Activated CD4-positive, alpha-beta T cell treated with anti-CD3 and anti-CD28 coated beads, Interleukin-2, amount 10 ng/mL, durations not matched to agents 7 days and 5 days (primary cell): ENCODE measurements at regions not wholly inside any gene's neighbourhood (a gene's known extent, or its start where the extent isn't known, plus 50 kb on each side); places are given as distances from the start of the nearest gene placed in this dataset.
"Not testable (repeated sequence)": the region's sequence is repeated elsewhere in the genome, so short reads cannot be mapped to it uniquely, and the experiment has no call there.

ENCODE experiments used
- CTCF ChIA-PET: fragments of 350-600 bp; sonication (Branson Sonifier 250); formaldehyde crosslinking; loops from one replicate; lab custom pipeline; 2021; ENCODE audit warnings: antibody characterized with exemption; lab: Charles Lee
- POLR2A ChIA-PET: fragments of 350-600 bp; sonication (Branson Sonifier 250); formaldehyde crosslinking; loops from one replicate; lab custom pipeline; 2021; ENCODE audit warnings: antibody characterized with exemption; lab: Charles Lee
- DNase-seq: peaks from one replicate; pipeline ENCODE4 v3.0.0-alpha.2; 2020
- H3K27ac Mint-ChIP-seq: one replicate; pipeline ENCODE4 v1.8.0; 2021; ENCODE audit warnings: mild to moderate bottlenecking, moderate library complexity, mixed read lengths
- H3K27me3 Mint-ChIP-seq: one replicate; pipeline ENCODE4 v1.8.0; 2021; ENCODE audit warnings: mixed read lengths
- H3K36me3 Mint-ChIP-seq: one replicate; pipeline ENCODE4 v1.8.0; 2021; ENCODE audit warnings: low read depth, mixed read lengths
- H3K4me1 Mint-ChIP-seq: one replicate; pipeline ENCODE4 v1.8.0; 2021; ENCODE audit warnings: mixed read lengths
- H3K4me3 Mint-ChIP-seq: one replicate; pipeline ENCODE4 v1.8.0; 2021; ENCODE audit warnings: mild to moderate bottlenecking, moderate library complexity, mixed read lengths
- H3K9me3 Mint-ChIP-seq: one replicate; pipeline ENCODE4 v1.8.0; 2021; ENCODE audit warnings: mixed read lengths

GRCh38 chr1:101136739-101137138 is 100.1 kb upstream of the S1PR1 start:
- H3K4me3 Mint-ChIP-seq: peak overlapping the region; percentile 18
- ChIA-PET POLR2A (interaction anchor here (0.6 kb wide), 1 partner anchor 102 kb away, joined by 5 read pairs; no protein-coding TSS in a partner anchor), CTCF (interaction anchor here (0.9 to 1.6 kb wide), 5 partner anchors 10 to 154 kb away, joined by 3 to 8 read pairs (median 3); no protein-coding TSS in a partner anchor)
- peaks cover 69% of the 10 kb centered on the region for H3K4me1 Mint-ChIP-seq
- H3K9me3 Mint-ChIP-seq: peaks cover 6% of the 10 kb centered on the region
- no peaks in the 10 kb centered on the region for H3K27me3 Mint-ChIP-seq
- H3K27ac Mint-ChIP-seq: peak overlapping the region; percentile 83
- H3K36me3 Mint-ChIP-seq: peaks cover 13% of the 10 kb centered on the region
- DNase-seq: peak; percentile 57

GRCh38 chr1:101136271-101136670 is 100.5 kb upstream of the S1PR1 start:
- Mint-ChIP-seq H3K4me3 (peak overlapping the region; percentile 15), H3K27me3 (no peaks in the 10 kb centered on the region), H3K9me3 (peaks cover 6% of the 10 kb centered on the region), H3K27ac (peak overlapping the region; percentile 83), H3K4me1 (peaks cover 74% of the 10 kb centered on the region), H3K36me3 (peaks cover 14% of the 10 kb centered on the region)
- ChIA-PET POLR2A (interaction anchor here (0.6 kb wide), 1 partner anchor 103 kb away, joined by 5 read pairs; no protein-coding TSS in a partner anchor), CTCF (interaction anchor here (0.9 to 1.6 kb wide), 4 partner anchors 10 to 154 kb away, joined by 3 to 8 read pairs (median 4); no protein-coding TSS in a partner anchor)
- DNase-seq: no peak

GRCh38 chr1:101135526-101135925 is 101.3 kb upstream of the S1PR1 start:
- peaks cover 6% of the 10 kb centered on the region for H3K9me3 Mint-ChIP-seq
- POLR2A ChIA-PET: no interaction called here
- no peak for DNase-seq
- H3K27ac Mint-ChIP-seq: peak overlapping the region; percentile 83
- CTCF ChIA-PET: interaction anchor here (1.0 to 1.5 kb wide), 3 partner anchors 101 to 153 kb away, joined by 4 to 5 read pairs (median 4); no protein-coding TSS in a partner anchor
- H3K4me1 Mint-ChIP-seq: peaks cover 82% of the 10 kb centered on the region
- peaks cover 16% of the 10 kb centered on the region for H3K36me3 Mint-ChIP-seq
- H3K27me3 Mint-ChIP-seq: no peaks in the 10 kb centered on the region
- no peak overlapping the region for H3K4me3 Mint-ChIP-seq

- H3K4me3 Mint-ChIP-seq: no peak overlapping the region
- H3K27me3 Mint-ChIP-seq: no peaks in the 10 kb centered on the region
- H3K4me1 Mint-ChIP-seq: peaks cover 78% of the 10 kb centered on the region
- DNase-seq: no peak
- peaks cover 6% of the 10 kb centered on the region for H3K9me3 Mint-ChIP-seq
- peak overlapping the region; percentile 61 for H3K27ac Mint-ChIP-seq
- ChIA-PET CTCF (interaction anchor here (0.5 to 1.9 kb wide), 4 partner anchors 9 to 157 kb away, joined by 3 to 7 read pairs (median 4); no protein-coding TSS in a partner anchor), POLR2A (interaction anchor here (0.7 kb wide), 1 partner anchor 55 kb away, joined by 3 read pairs; no protein-coding TSS in a partner anchor)
- peaks cover 16% of the 10 kb centered on the region for H3K36me3 Mint-ChIP-seq
Measured at GRCh38 chr1:101131239-101131843, 105.5 kb upstream of the S1PR1 start.

GRCh38 chr1:101130673-101131072 is 105.1 kb upstream of the DPH5 start:
- no peaks in the 10 kb centered on the region for H3K27me3 Mint-ChIP-seq
- ChIA-PET POLR2A (interaction anchor here (0.7 kb wide), 1 partner anchor 55 kb away, joined by 3 read pairs; no protein-coding TSS in a partner anchor), CTCF (interaction anchor here (1.0 to 1.9 kb wide), 3 partner anchors 9 to 158 kb away, joined by 3 to 7 read pairs (median 5); no protein-coding TSS in a partner anchor)
- H3K36me3 Mint-ChIP-seq: peaks cover 16% of the 10 kb centered on the region
- H3K4me1 Mint-ChIP-seq: peaks cover 72% of the 10 kb centered on the region
- no peak overlapping the region for H3K4me3 Mint-ChIP-seq
- peak overlapping the region; percentile 61 for H3K27ac Mint-ChIP-seq
- no peak for DNase-seq
- peaks cover 6% of the 10 kb centered on the region for H3K9me3 Mint-ChIP-seq

- H3K27ac Mint-ChIP-seq: peak overlapping the region; percentile 92
- H3K4me3 Mint-ChIP-seq: peak overlapping the region; percentile 59
- H3K4me1 Mint-ChIP-seq: peaks cover 73% of the 10 kb centered on the region
- no peaks in the 10 kb centered on the region for H3K27me3 Mint-ChIP-seq
- POLR2A ChIA-PET: no interaction called here
- peaks cover 5% of the 10 kb centered on the region for H3K9me3 Mint-ChIP-seq
- DNase-seq: no peak
- peaks cover 16% of the 10 kb centered on the region for H3K36me3 Mint-ChIP-seq
- CTCF ChIA-PET: interaction anchor here (1.1 kb wide), 1 partner anchor 9 kb away, joined by 3 read pairs; no protein-coding TSS in a partner anchor
Measured at GRCh38 chr1:101128846-101129245, 103.3 kb upstream of the DPH5 start.

GRCh38 chr1:101128211-101128727 is 102.7 kb upstream of the DPH5 start:
- Mint-ChIP-seq H3K4me3 (peak overlapping the region; percentile 59), H3K27me3 (no peaks in the 10 kb centered on the region), H3K36me3 (peaks cover 16% of the 10 kb centered on the region), H3K27ac (peak overlapping the region; percentile 92), H3K4me1 (peaks cover 75% of the 10 kb centered on the region), H3K9me3 (peaks cover 5% of the 10 kb centered on the region)
- ChIA-PET CTCF (interaction anchor here (1.1 kb wide), 1 partner anchor 9 kb away, joined by 3 read pairs; no protein-coding TSS in a partner anchor), POLR2A (no interaction called here)
- DNase-seq: peak; percentile 53

- Mint-ChIP-seq H3K4me1 (peaks cover 79% of the 10 kb centered on the region), H3K36me3 (peaks cover 18% of the 10 kb centered on the region), H3K27me3 (no peaks in the 10 kb centered on the region), H3K27ac (no peak overlapping the region), H3K9me3 (peaks cover 8% of the 10 kb centered on the region), H3K4me3 (no peak overlapping the region)
- no peak for DNase-seq
- CTCF ChIA-PET: interaction anchor here (1.4 kb wide), 1 partner anchor 9 kb away, joined by 5 read pairs; no protein-coding TSS in a partner anchor
- POLR2A ChIA-PET: no interaction called here
Measured at GRCh38 chr1:101124405-101124804, 98.8 kb upstream of the DPH5 start.

- H3K9me3 Mint-ChIP-seq, H3K27me3 Mint-ChIP-seq, DNase-seq, H3K4me3 Mint-ChIP-seq, POLR2A ChIA-PET, H3K27ac Mint-ChIP-seq: not testable (repeated sequence)
- Mint-ChIP-seq H3K4me1 (peaks cover 78% of the 10 kb centered on the region), H3K36me3 (peaks cover 18% of the 10 kb centered on the region)
- CTCF ChIA-PET: interaction anchor here (1.4 kb wide), 1 partner anchor 9 kb away, joined by 5 read pairs; no protein-coding TSS in a partner anchor
Measured at GRCh38 chr1:101123904-101124303, 98.3 kb upstream of the DPH5 start.

GRCh38 chr1:101122452-101123166 is 97.0 kb upstream of the DPH5 start:
- H3K9me3 Mint-ChIP-seq: peaks cover 9% of the 10 kb centered on the region
- H3K4me1 Mint-ChIP-seq: peaks cover 67% of the 10 kb centered on the region
- ChIA-PET CTCF (interaction anchor here (1.4 kb wide), 1 partner anchor 166 kb away, joined by 5 read pairs; no protein-coding TSS in a partner anchor), POLR2A (interaction anchor here (1.0 kb wide), 1 partner anchor 113 kb away, joined by 3 read pairs; no protein-coding TSS in a partner anchor)
- H3K27me3 Mint-ChIP-seq: no peaks in the 10 kb centered on the region
- H3K27ac Mint-ChIP-seq: peak overlapping the region; percentile 73
- peak; percentile 58 for DNase-seq
- H3K4me3 Mint-ChIP-seq: peak overlapping the region; percentile 47
- peaks cover 21% of the 10 kb centered on the region for H3K36me3 Mint-ChIP-seq

- ChIA-PET POLR2A (interaction anchor here (1.0 kb wide), 1 partner anchor 114 kb away, joined by 3 read pairs; no protein-coding TSS in a partner anchor), CTCF (interaction anchor here (0.6 to 1.4 kb wide), 2 partner anchors 166 to 1062 kb away, joined by 4 to 5 read pairs; no protein-coding TSS in a partner anchor)
- H3K27ac Mint-ChIP-seq: peak overlapping the region; percentile 73
- H3K27me3 Mint-ChIP-seq: peaks cover 1% of the 10 kb centered on the region
- DNase-seq: no peak
- peaks cover 64% of the 10 kb centered on the region for H3K4me1 Mint-ChIP-seq
- peaks cover 10% of the 10 kb centered on the region for H3K9me3 Mint-ChIP-seq
- peak overlapping the region; percentile 47 for H3K4me3 Mint-ChIP-seq
- H3K36me3 Mint-ChIP-seq: peaks cover 21% of the 10 kb centered on the region
Measured at GRCh38 chr1:101121975-101122374, 96.4 kb upstream of the DPH5 start.

GRCh38 chr1:101121504-101121903 is 95.9 kb upstream of the DPH5 start:
- H3K4me3 Mint-ChIP-seq: peak overlapping the region; percentile 47
- peak overlapping the region; percentile 73 for H3K27ac Mint-ChIP-seq
- H3K27me3 Mint-ChIP-seq: peaks cover 2% of the 10 kb centered on the region
- H3K36me3 Mint-ChIP-seq: peaks cover 21% of the 10 kb centered on the region
- CTCF ChIA-PET: interaction anchor here (0.6 to 1.4 kb wide), 2 partner anchors 167 to 1061 kb away, joined by 4 to 5 read pairs; no protein-coding TSS in a partner anchor
- peaks cover 64% of the 10 kb centered on the region for H3K4me1 Mint-ChIP-seq
- no peak for DNase-seq
- POLR2A ChIA-PET: no interaction called here
- peaks cover 11% of the 10 kb centered on the region for H3K9me3 Mint-ChIP-seq
